ENCODE measurements at regions not wholly inside any gene's neighbourhood (a gene's known extent, or its start where the extent isn't known, plus 50 kb on each side); places are given as distances from the start of the nearest gene placed in this dataset.

DNA sequence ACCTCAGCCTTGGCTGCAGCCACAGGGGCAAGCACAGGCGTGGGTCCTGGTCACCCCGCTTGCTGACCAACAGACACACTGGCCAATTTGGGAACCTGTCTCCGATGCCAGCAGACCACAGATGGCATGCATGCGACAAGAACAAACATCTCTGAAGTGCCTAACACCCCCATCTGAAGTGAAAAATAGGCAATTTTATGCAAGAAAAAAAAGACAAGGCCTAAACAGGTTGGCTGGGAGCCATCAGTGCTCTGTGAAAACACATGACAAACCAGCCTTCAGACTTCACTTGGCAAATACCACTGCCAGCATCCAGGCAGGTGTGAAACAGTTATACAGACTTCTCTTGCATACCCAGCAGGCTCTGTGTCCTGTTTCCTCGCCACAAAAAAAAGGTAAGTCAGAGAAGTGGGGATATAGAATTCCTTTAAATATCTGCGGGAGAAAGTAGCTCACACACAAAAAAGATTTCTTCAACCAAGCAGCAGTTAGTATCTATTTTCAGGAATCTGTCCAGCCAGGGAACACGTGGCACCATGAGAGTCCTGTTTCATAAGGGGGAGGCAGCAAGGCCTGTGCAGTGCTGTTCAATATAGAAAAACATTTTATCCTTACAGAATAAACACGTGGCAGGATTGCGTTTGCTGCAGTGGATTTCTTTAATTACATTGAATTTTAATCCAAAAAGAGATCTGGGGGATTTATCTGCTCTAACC lies 293.4 kb upstream of the MKLN1 start:
- Mint-ChIP-seq H3K4me3 (peak overlapping the region in 1 of 3 donors; percentile 43), H3K4me1 (peaks cover 88 to 90% (median 90%) of the 10 kb centered on the region in 3 donors), H3K9me3 (no peaks in the 10 kb centered on the region), H3K27ac (peak overlapping the region; percentile 8 to 53), H3K36me3 (peaks cover 37% of the 10 kb centered on the region), H3K27me3 (no peaks in the 10 kb centered on the region)
- Histone ChIP-seq H3K4me1 (ENCODE audit: control insufficient read depth in 1 of 2, extremely low read depth in 1 of 2, insufficient read depth in 2 of 2, low read length in 2 of 2) (peaks cover 0 to 51% of the 10 kb centered on the region in 2 experiments), H3K27me3 (replicated peaks in 1 of 2; ENCODE audit: control insufficient read depth in 2 of 2, extremely low read depth in 1 of 2, insufficient read depth in 2 of 2, low read length in 1 of 2) (no peaks in the 10 kb centered on the region), H3K27ac (ENCODE audit: low read length) (no peak overlapping the region), H3K36me3 (ENCODE audit: control insufficient read depth in 2 of 2, extremely low read depth in 1 of 2, insufficient read depth in 1 of 2, low read length in 1 of 2) (peaks cover 0 to 7% of the 10 kb centered on the region in 2 donors), H3K4me3 (ENCODE audit: control insufficient read depth in 1 of 2, extremely low read depth in 1 of 2, low read length in 1 of 2) (no peak overlapping the region), H3K9me3 (no peaks in the 10 kb centered on the region)
- CTCF ChIA-PET: interaction anchor here in 1 of 2 donors (0.6 to 2.9 kb wide), 3 partner anchors 71 to 346 kb away, joined by 3 to 9 read pairs (median 5); no protein-coding TSS in a partner anchor
- WGBS (ENCODE audit: insufficient coverage): 71% methylated on average over 1 of the region's 9 CpGs
- POLR2A ChIA-PET: interaction anchor here in 1 of 2 donors (0.6 kb wide), 1 partner anchor 53 kb away, joined by 3 read pairs; no protein-coding TSS in a partner anchor
- DNase-seq (peak in 6 of 35 experiments; percentile 25 to 54 (median 34)), ATAC-seq (replicated peaks in 1 of 4) (peak in 2 of 4 experiments; percentile 17 to 38)

- Histone ChIP-seq H3K27ac (ENCODE audit: low read length) (no peak overlapping the region), H3K9me3 (no peaks in the 10 kb centered on the region), H3K4me1 (ENCODE audit: control insufficient read depth in 1 of 2, extremely low read depth in 1 of 2, insufficient read depth in 2 of 2, low read length in 2 of 2) (peaks cover 0 to 44% of the 10 kb centered on the region in 2 experiments), H3K4me3 (ENCODE audit: control insufficient read depth in 1 of 2, extremely low read depth in 1 of 2, low read length in 1 of 2) (no peak overlapping the region), H3K27me3 (replicated peaks in 1 of 2; ENCODE audit: control insufficient read depth in 2 of 2, extremely low read depth in 1 of 2, insufficient read depth in 2 of 2, low read length in 1 of 2) (no peaks in the 10 kb centered on the region), H3K36me3 (ENCODE audit: control insufficient read depth in 2 of 2, extremely low read depth in 1 of 2, insufficient read depth in 1 of 2, low read length in 1 of 2) (peaks cover 0 to 7% of the 10 kb centered on the region in 2 donors)
- Mint-ChIP-seq H3K36me3 (peaks cover 31% of the 10 kb centered on the region), H3K9me3 (no peaks in the 10 kb centered on the region), H3K4me3 (peak overlapping the region in 1 of 3 donors; percentile 9), H3K4me1 (peaks cover 89 to 92% (median 89%) of the 10 kb centered on the region in 3 donors), H3K27ac (peak overlapping the region in 1 of 2 donors; percentile 48), H3K27me3 (no peaks in the 10 kb centered on the region)
- DNase-seq (no peak), ATAC-seq (replicated peaks in 1 of 4) (no peak)
- ChIA-PET CTCF (interaction anchor here in 1 of 2 donors (0.8 kb wide), 1 partner anchor 345 kb away, joined by 5 read pairs; no protein-coding TSS in a partner anchor), POLR2A (interaction anchor here in 1 of 2 donors (0.6 kb wide), 2 partner anchors 52 to 138 kb away, joined by 3 read pairs; no protein-coding TSS in a partner anchor)
- WGBS (ENCODE audit: insufficient coverage): 90% methylated on average over 4 of the region's 8 CpGs
Observed at GRCh38 chr7:131035088-131035770, 292.4 kb upstream of the MKLN1 start.

DNA sequence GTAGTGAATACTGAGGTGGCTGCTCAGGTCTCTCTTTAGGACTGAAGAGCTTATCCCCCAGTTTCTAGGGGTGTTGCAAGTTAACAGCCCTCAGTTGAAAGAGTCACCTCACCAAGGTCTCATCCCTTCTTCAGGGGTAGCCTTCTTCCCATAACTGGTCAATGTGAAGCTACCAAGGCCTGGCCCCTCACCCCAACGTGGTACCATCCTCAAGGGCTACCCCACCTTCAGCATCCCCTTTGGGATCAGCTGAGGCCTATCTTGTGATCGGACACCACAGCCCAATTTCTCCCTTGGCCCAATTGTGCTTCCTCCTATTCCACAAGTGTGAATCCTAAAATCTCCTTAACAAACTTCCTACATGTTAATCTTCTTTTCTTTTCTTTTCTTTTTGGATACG lies 289.5 kb upstream of the MKLN1 start:
- peak overlapping the region in 1 of 2 donors; percentile 36 for H3K27ac Mint-ChIP-seq
- H3K27me3 ChIP-seq (replicated peaks in 1 of 2; ENCODE audit: control insufficient read depth in 2 of 2, extremely low read depth in 1 of 2, insufficient read depth in 2 of 2, low read length in 1 of 2): no peaks in the 10 kb centered on the region
- ATAC-seq (replicated peaks in 1 of 4) (peak in 1 of 4 experiments; percentile 14), DNase-seq (no peak)
- H3K36me3 Mint-ChIP-seq: peaks cover 32% of the 10 kb centered on the region
- no peaks in the 10 kb centered on the region for H3K27me3 Mint-ChIP-seq
- no peaks in the 10 kb centered on the region for H3K9me3 ChIP-seq
- CTCF ChIA-PET: interaction anchor here in 1 of 2 donors (0.5 to 5.0 kb wide), 6 partner anchors 13 to 143 kb away, joined by 3 to 78 read pairs (median 8); no protein-coding TSS in a partner anchor
- peaks cover 86 to 87% (median 87%) of the 10 kb centered on the region in 3 donors for H3K4me1 Mint-ChIP-seq
- peaks cover 0 to 34% of the 10 kb centered on the region in 2 experiments for H3K4me1 ChIP-seq (ENCODE audit: control insufficient read depth in 1 of 2, extremely low read depth in 1 of 2, insufficient read depth in 2 of 2, low read length in 2 of 2)
- POLR2A ChIA-PET: no interaction called here
- H3K9me3 Mint-ChIP-seq: no peaks in the 10 kb centered on the region
- 92% methylated on average over 3 of the region's 3 CpGs for WGBS (ENCODE audit: insufficient coverage)
- peaks cover 0 to 7% of the 10 kb centered on the region in 2 donors for H3K36me3 ChIP-seq (ENCODE audit: control insufficient read depth in 2 of 2, extremely low read depth in 1 of 2, insufficient read depth in 1 of 2, low read length in 1 of 2)
- H3K27ac ChIP-seq (ENCODE audit: low read length): no peak overlapping the region
- no peak overlapping the region for H3K4me3 ChIP-seq (ENCODE audit: control insufficient read depth in 1 of 2, extremely low read depth in 1 of 2, low read length in 1 of 2)
- peak overlapping the region in 1 of 3 donors; percentile 36 for H3K4me3 Mint-ChIP-seq

- POLR2A ChIA-PET: interaction anchor here (0.6 to 1.9 kb wide), 8 partner anchors 10 to 57 kb away, joined by 3 to 9 read pairs (median 4); no protein-coding TSS in a partner anchor
- H3K4me1 ChIP-seq (ENCODE audit: control insufficient read depth in 1 of 2, extremely low read depth in 1 of 2, insufficient read depth in 2 of 2, low read length in 2 of 2): peaks cover 0 to 26% of the 10 kb centered on the region in 2 experiments
- H3K4me1 Mint-ChIP-seq: peaks cover 77% of the 10 kb centered on the region in 3 donors
Observed at GRCh38 chr7:131039355-131039762, 288.3 kb upstream of the MKLN1 start.

DNA sequence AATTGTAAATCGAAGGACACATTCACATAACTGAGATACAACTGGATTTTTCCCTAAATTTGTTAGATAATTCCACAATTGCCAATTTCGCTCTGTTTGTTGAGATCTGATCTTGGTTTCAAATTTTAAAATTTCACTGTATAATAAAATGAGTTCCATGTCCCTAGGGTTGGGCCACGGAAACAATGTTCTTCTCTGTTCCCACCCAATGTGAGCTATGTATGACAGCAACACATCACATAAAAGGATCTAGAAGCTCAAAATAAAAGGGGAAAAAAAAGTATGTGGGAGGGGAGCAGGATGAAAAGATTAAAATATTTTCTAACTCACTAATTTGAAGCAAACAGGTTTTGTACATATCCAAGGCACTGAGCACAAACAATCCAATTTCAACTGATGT lies 287.8 kb upstream of the MKLN1 start:
- DNase-seq (no peak), ATAC-seq (replicated peaks in 1 of 4) (no peak)
- no CpG with 5 or more reads among the region's 3 CpGs for WGBS (ENCODE audit: insufficient coverage)
- POLR2A ChIA-PET: interaction anchor here (0.6 to 1.9 kb wide), 11 partner anchors 10 to 383 kb away, joined by 3 to 10 read pairs (median 4); no protein-coding TSS in a partner anchor
- H3K27ac Mint-ChIP-seq: peak overlapping the region in 1 of 2 donors; percentile 52
- no peaks in the 10 kb centered on the region for H3K9me3 ChIP-seq
- peaks cover 25% of the 10 kb centered on the region for H3K36me3 Mint-ChIP-seq
- H3K27me3 ChIP-seq (replicated peaks in 1 of 2; ENCODE audit: control insufficient read depth in 2 of 2, extremely low read depth in 1 of 2, insufficient read depth in 2 of 2, low read length in 1 of 2): no peaks in the 10 kb centered on the region
- no peak overlapping the region for H3K4me3 ChIP-seq (ENCODE audit: control insufficient read depth in 1 of 2, extremely low read depth in 1 of 2, low read length in 1 of 2)
- H3K36me3 ChIP-seq (ENCODE audit: control insufficient read depth in 2 of 2, extremely low read depth in 1 of 2, insufficient read depth in 1 of 2, low read length in 1 of 2): peaks cover 0 to 5% of the 10 kb centered on the region in 2 donors
- H3K4me1 Mint-ChIP-seq: peaks cover 77% of the 10 kb centered on the region in 3 donors
- H3K4me3 Mint-ChIP-seq: peak overlapping the region; percentile 14 to 36 (median 18)
- peaks cover 0 to 23% of the 10 kb centered on the region in 2 experiments for H3K4me1 ChIP-seq (ENCODE audit: control insufficient read depth in 1 of 2, extremely low read depth in 1 of 2, insufficient read depth in 2 of 2, low read length in 2 of 2)
- CTCF ChIA-PET: interaction anchor here (0.6 to 5.0 kb wide), 36 partner anchors 9 to 165 kb away, joined by 3 to 78 read pairs (median 4); no protein-coding TSS in a partner anchor
- no peaks in the 10 kb centered on the region for H3K9me3 Mint-ChIP-seq
- no peak overlapping the region for H3K27ac ChIP-seq (ENCODE audit: low read length)
- no peaks in the 10 kb centered on the region for H3K27me3 Mint-ChIP-seq

More at GRCh38 chr7:131039355-131039762, 288.3 kb upstream of the MKLN1 start:
- Mint-ChIP-seq H3K27ac (peak overlapping the region in 1 of 2 donors; percentile 23), H3K36me3 (peaks cover 26% of the 10 kb centered on the region), H3K9me3 (no peaks in the 10 kb centered on the region), H3K27me3 (no peaks in the 10 kb centered on the region), H3K4me3 (peak overlapping the region in 1 of 3 donors; percentile 36)
- 80% methylated on average over 1 of the region's 2 CpGs for WGBS (ENCODE audit: insufficient coverage)
- no peak for DNase-seq
- ATAC-seq (replicated peaks in 1 of 4): no peak
- Histone ChIP-seq H3K27me3 (replicated peaks in 1 of 2; ENCODE audit: control insufficient read depth in 2 of 2, extremely low read depth in 1 of 2, insufficient read depth in 2 of 2, low read length in 1 of 2) (no peaks in the 10 kb centered on the region), H3K4me3 (ENCODE audit: control insufficient read depth in 1 of 2, extremely low read depth in 1 of 2, low read length in 1 of 2) (no peak overlapping the region), H3K27ac (ENCODE audit: low read length) (no peak overlapping the region), H3K36me3 (ENCODE audit: control insufficient read depth in 2 of 2, extremely low read depth in 1 of 2, insufficient read depth in 1 of 2, low read length in 1 of 2) (peaks cover 0 to 5% of the 10 kb centered on the region in 2 donors), H3K9me3 (no peaks in the 10 kb centered on the region)
- CTCF ChIA-PET: interaction anchor here (0.6 to 5.0 kb wide), 25 partner anchors 10 to 473 kb away, joined by 3 to 78 read pairs (median 4); no protein-coding TSS in a partner anchor

All from T-cell (primary cell).